ENCODE measurements at regions not wholly inside any gene's neighbourhood (a gene's known extent, or its start where the extent isn't known, plus 50 kb on each side); places are given as distances from the start of the nearest gene placed in this dataset.

DNA sequence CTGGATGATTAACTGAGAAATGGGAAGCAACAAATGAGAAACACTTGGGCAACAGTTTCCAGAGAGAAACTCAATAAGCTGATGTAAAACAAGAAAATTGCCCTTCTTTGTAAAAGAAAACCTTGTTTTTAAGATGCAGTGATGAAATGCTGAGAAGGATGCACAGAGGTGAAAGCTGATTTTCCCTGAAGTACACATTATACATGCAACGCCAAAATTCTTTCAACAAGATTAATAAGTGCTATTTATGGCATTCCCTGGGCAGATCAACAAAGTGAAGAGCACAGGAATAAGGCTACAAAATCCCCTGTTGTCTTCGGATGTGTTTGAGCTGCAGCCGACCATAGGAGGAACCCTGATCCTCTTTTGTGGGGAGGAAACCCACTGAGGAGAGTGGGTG lies 208.0 kb upstream of the ANKH start:
- DNase-seq (ENCODE audit: extremely low spot score in 2 of 2), result no peak
- TF ChIP-seq POLR2A (IDR thresholded peaks at IDR 0.05), result no peak
- TF ChIP-seq, protein P1, sequence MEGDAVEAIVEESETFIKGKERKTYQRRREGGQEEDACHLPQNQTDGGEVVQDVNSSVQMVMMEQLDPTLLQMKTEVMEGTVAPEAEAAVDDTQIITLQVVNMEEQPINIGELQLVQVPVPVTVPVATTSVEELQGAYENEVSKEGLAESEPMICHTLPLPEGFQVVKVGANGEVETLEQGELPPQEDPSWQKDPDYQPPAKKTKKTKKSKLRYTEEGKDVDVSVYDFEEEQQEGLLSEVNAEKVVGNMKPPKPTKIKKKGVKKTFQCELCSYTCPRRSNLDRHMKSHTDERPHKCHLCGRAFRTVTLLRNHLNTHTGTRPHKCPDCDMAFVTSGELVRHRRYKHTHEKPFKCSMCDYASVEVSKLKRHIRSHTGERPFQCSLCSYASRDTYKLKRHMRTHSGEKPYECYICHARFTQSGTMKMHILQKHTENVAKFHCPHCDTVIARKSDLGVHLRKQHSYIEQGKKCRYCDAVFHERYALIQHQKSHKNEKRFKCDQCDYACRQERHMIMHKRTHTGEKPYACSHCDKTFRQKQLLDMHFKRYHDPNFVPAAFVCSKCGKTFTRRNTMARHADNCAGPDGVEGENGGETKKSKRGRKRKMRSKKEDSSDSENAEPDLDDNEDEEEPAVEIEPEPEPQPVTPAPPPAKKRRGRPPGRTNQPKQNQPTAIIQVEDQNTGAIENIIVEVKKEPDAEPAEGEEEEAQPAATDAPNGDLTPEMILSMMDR (IDR thresholded peaks at IDR 0.05), result no peak
- Histone ChIP-seq H3K27me3 (no peaks in the 10 kb centered on the region), H3K9me3 (no peaks in the 10 kb centered on the region), H3K4me1 (no peaks in the 10 kb centered on the region), H3K36me3 (no peaks in the 10 kb centered on the region), H3K4me3 (no peak overlapping the region), H3K27ac (no peak overlapping the region)
- intact Hi-C loops (cut with DNase I), result no loop called here

DNA sequence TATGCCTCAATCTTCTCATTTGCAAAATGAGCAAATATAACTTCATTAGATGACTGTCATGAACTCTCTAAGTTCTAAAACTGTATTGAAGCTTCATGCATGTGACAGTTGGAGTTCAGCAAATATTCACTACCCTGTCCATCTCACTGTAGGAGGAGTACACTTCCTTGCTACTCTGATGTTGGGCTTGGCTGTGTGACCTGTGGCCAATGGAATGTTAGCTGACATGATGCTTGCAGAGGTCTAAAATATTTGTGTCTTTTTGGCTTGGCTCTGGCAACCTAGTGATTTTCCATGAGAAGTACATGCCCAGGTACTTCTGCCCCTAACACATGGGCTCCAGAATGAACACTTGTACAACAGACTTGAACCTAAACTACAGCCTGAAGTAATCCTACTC lies 203.1 kb upstream of the ANKH start:
- H3K36me3 ChIP-seq, result no peaks in the 10 kb centered on the region
- no peak overlapping the region for H3K4me3 ChIP-seq
- intact Hi-C loops (cut with DNase I), result no loop called here
- no peaks in the 10 kb centered on the region for H3K9me3 ChIP-seq
- no peak for TF ChIP-seq POLR2A (IDR thresholded peaks at IDR 0.05)
- TF ChIP-seq, protein P1 (IDR thresholded peaks at IDR 0.05), result no peak
- TF ChIP-seq POLR2AphosphoS5 (IDR thresholded peaks at IDR 0.05; ENCODE audit: insufficient read depth in 1 of 2, low read depth in 1 of 2), result no peak
- no peak overlapping the region for H3K27ac ChIP-seq
- H3K27me3 ChIP-seq, result no peaks in the 10 kb centered on the region
- no peak for DNase-seq (ENCODE audit: extremely low spot score in 2 of 2)
- no peaks in the 10 kb centered on the region for H3K4me1 ChIP-seq

DNA sequence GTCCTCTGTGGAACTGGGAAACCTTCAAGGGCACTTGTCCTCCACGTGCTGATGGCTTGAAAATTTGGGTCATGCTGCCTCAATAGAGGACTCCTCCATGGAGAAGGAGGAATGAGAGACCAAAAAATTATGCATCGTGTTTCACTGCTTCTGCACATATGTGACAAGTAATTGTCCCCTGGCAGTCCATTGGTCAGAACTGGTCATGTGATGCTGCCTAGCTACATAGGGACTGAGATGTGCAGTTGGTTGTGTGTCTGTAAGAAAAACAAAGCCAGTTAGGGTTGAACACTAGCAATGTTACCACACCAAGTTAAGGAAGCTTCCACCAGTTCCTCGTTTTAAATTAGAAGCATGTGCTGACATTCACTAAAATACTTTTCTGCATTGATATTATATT lies 201.9 kb upstream of the ANKH start:
- H3K4me3 ChIP-seq, result no peak overlapping the region
- no peak overlapping the region for H3K27ac ChIP-seq
- peaks cover 3% of the 10 kb centered on the region for H3K9me3 ChIP-seq
- H3K27me3 ChIP-seq, result no peaks in the 10 kb centered on the region
- intact Hi-C loops (cut with DNase I), result no loop called here
- no peaks in the 10 kb centered on the region for H3K4me1 ChIP-seq
- TF ChIP-seq, protein P1 (IDR thresholded peaks at IDR 0.05), result no peak
- TF ChIP-seq POLR2AphosphoS5 (IDR thresholded peaks at IDR 0.05; ENCODE audit: insufficient read depth in 1 of 2, low read depth in 1 of 2), result no peak
- H3K36me3 ChIP-seq, result no peaks in the 10 kb centered on the region
- DNase-seq (ENCODE audit: extremely low spot score in 2 of 2), result no peak

DNA sequence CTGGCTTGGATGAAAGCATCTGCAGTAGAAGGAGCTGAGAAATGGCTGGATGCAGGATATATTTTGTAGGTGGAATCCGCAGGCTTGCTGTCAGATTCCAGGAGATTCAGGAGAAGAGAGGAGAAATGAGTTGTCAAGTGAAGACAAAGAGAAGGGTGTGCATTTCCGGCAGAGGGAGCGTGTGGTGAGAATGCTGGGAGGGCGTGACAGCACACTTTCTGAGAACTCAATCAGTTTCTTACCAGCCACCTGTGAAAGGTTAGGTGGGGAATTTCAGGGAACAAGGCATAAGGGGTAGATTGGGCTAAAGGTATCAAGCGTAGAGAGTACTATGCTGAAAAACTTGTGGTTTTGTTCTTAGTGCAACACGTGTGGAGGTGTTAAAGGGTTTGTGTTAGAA lies 199.3 kb upstream of the ANKH start:
- DNase-seq (ENCODE audit: extremely low spot score in 2 of 2), result no peak
- no peaks in the 10 kb centered on the region for H3K36me3 ChIP-seq
- H3K4me1 ChIP-seq, result no peaks in the 10 kb centered on the region
- H3K4me3 ChIP-seq, result no peak overlapping the region
- intact Hi-C loops (cut with DNase I), result no loop called here
- no peak overlapping the region for H3K27ac ChIP-seq
- peaks cover 3% of the 10 kb centered on the region for H3K9me3 ChIP-seq
- H3K27me3 ChIP-seq, result no peaks in the 10 kb centered on the region
- TF ChIP-seq POLR2A (IDR thresholded peaks at IDR 0.05) (no peak), POLR2AphosphoS5 (IDR thresholded peaks at IDR 0.05; ENCODE audit: insufficient read depth in 1 of 2, low read depth in 1 of 2) (no peak)
- TF ChIP-seq, protein P1 (IDR thresholded peaks at IDR 0.05), result no peak

DNA sequence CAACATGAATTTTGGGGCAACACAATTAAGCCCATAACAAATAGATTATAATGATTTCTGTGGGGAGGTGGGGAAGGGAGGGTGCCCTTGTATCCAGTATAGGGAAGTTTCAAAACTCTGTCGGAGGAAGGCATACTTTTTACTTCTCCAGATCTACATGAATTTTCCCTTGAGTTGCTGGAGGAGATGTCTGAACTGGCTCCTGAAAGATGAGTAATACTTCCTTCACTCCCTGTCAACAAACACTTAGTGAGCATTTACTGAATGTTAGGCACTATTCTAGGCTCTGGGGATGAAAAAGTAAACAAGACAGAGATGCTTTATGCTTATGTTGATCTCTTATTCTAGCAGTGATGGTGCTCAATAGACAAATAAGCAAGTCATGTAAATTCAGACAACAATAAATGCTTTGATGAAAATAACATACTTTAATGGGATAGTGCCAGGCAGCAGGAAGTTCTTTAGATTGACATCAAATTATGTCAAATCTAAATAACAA lies 197.9 kb upstream of the ANKH start:
- Histone ChIP-seq H3K36me3 (no peaks in the 10 kb centered on the region), H3K4me1 (no peaks in the 10 kb centered on the region), H3K27me3 (no peaks in the 10 kb centered on the region), H3K27ac (no peak overlapping the region), H3K4me3 (no peak overlapping the region), H3K9me3 (peaks cover 3% of the 10 kb centered on the region)
- TF ChIP-seq, protein P1 (IDR thresholded peaks at IDR 0.05), result no peak
- TF ChIP-seq POLR2AphosphoS5 (IDR thresholded peaks at IDR 0.05; ENCODE audit: insufficient read depth in 1 of 2, low read depth in 1 of 2), result no peak
- no peak for TF ChIP-seq POLR2A (IDR thresholded peaks at IDR 0.05)
- intact Hi-C loops (cut with DNase I), result no loop called here
- no peak for DNase-seq (ENCODE audit: extremely low spot score in 2 of 2)

Data from vagina (tissue), 2 donors.